Ovary (tissue), 3 donors: ENCODE measurements at regions not wholly inside any gene's neighbourhood (a gene's known extent, or its start where the extent isn't known, plus 50 kb on each side); places are given as distances from the start of the nearest gene placed in this dataset.

Experiments used
- EP300 ChIP-seq: sonication (generic); formaldehyde crosslinking; IDR thresholded peaks from one replicate; pipeline ENCODE4 v1.6.1; 2017; ENCODE audit warnings: antibody characterized with exemption
- POLR2A ChIP-seq: fragments of 450-650 bp; IDR thresholded peaks from one replicate; pipeline ENCODE4 v1.6.1; 2017; ENCODE audit warnings: antibody characterized with exemption, mild to moderate bottlenecking, moderate library complexity
- TF ChIP-seq, protein P1 (sequence below), 3 donors: fragments of 450-650 bp in 2 of 3; fragments of 200-600 bp in 1 of 3; IDR thresholded peaks; one replicate each; pipeline versions ENCODE4 v1.5.1 to v1.8.0; 2016 to 2022; ENCODE audit warnings: antibody characterized with exemption in 3 of 3, mild to moderate bottlenecking in 1 of 3
- donor health status: DM: no; HTN: no; CAD: no.

GRCh38 chr4:91904556-91904955, 399.2 kb upstream of the GRID2 start:
- TF ChIP-seq, protein P1, sequence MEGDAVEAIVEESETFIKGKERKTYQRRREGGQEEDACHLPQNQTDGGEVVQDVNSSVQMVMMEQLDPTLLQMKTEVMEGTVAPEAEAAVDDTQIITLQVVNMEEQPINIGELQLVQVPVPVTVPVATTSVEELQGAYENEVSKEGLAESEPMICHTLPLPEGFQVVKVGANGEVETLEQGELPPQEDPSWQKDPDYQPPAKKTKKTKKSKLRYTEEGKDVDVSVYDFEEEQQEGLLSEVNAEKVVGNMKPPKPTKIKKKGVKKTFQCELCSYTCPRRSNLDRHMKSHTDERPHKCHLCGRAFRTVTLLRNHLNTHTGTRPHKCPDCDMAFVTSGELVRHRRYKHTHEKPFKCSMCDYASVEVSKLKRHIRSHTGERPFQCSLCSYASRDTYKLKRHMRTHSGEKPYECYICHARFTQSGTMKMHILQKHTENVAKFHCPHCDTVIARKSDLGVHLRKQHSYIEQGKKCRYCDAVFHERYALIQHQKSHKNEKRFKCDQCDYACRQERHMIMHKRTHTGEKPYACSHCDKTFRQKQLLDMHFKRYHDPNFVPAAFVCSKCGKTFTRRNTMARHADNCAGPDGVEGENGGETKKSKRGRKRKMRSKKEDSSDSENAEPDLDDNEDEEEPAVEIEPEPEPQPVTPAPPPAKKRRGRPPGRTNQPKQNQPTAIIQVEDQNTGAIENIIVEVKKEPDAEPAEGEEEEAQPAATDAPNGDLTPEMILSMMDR (IDR thresholded peaks at IDR 0.05), result no peak
- TF ChIP-seq POLR2A (no peak), EP300 (no peak)
